Left colon (tissue), 2 donors: ENCODE measurements at regions not wholly inside any gene's neighbourhood (a gene's known extent, or its start where the extent isn't known, plus 50 kb on each side); places are given as distances from the start of the nearest gene placed in this dataset.
A peak's percentile ranks its signal among the peaks of the same experiment; 100 is the strongest.

Experiments
- ATAC-seq: fragments of 200-7000 bp; cut with Tn5 transposase; one replicate; pipeline ENCODE4 v1.9.1; 2020; ENCODE audit warnings: mild to moderate bottlenecking, moderate library complexity
- DNase-seq, 2 donors: peaks; one replicate each; pipeline ENCODE4 v3.0.0-alpha.2; 2020
- intact Hi-C, 2 donors: fragments of 100-400 bp; cut with DNase I in 1 of 2; cut with micrococcal nuclease in 1 of 2; formaldehyde crosslinking; loops; one replicate each; pipeline versions ENCODE4 v1.11.2 to v1.14.0; 2022; cut with DNase I, micrococcal nuclease
- donor health status: DM: no; HTN: no; CAD: no.
- donor health status: DM: yes; HTN: yes; CAD: no.

- intact Hi-C loops, result no loop called here
- peak; percentile 61 for ATAC-seq
Observed at GRCh38 chr4:184267673-184268583, 50.3 kb upstream of the ENPP6 start.

More at GRCh38 chr4:184267673-184268583, 50.3 kb upstream of the ENPP6 start:
- peak; percentile 59 to 72 for DNase-seq
